K562 (cell line): ENCODE measurements at regions not wholly inside any gene's neighbourhood (a gene's known extent, or its start where the extent isn't known, plus 50 kb on each side); places are given as distances from the start of the nearest gene placed in this dataset.

Source experiments
- CXXC5 ChIP-seq: fragments of 250-450 bp; sonication (Bioruptor Pico); IDR thresholded peaks from 2 replicates; pipeline ENCODE4 v1.8.0; 2022; ENCODE audit warnings: inconsistent platforms, mild to moderate bottlenecking, moderate library complexity
- PKNOX1 ChIP-seq: fragments of 450-650 bp; IDR thresholded peaks from 2 replicates; pipeline ENCODE4 v1.6.1; 2016
- RBM14 ChIP-seq: fragments of 200-400 bp; formaldehyde crosslinking; IDR thresholded peaks from 2 replicates; pipeline ENCODE4 v1.6.1; 2018; ENCODE audit warnings: low read depth, mild to moderate bottlenecking, low read length, moderate library complexity, borderline replicate concordance; ENCODE audit not compliant: insufficient read depth

- TF ChIP-seq PKNOX1: no peak
- TF ChIP-seq CXXC5 (CRISPR knock-in tag): no peak
- TF ChIP-seq RBM14: no peak
Measured at GRCh38 chr1:224861339-224861716, 68.1 kb upstream of the DNAH14 start.
